NT2/D1 (cell line): ENCODE measurements at regions not wholly inside any gene's neighbourhood (a gene's known extent, or its start where the extent isn't known, plus 50 kb on each side); places are given as distances from the start of the nearest gene placed in this dataset.

Source experiments
- SUZ12 ChIP-seq: IDR thresholded peaks from 2 replicates; pipeline ENCODE4 v1.6.1; 2011; ENCODE audit not compliant: insufficient read length, insufficient read depth; ENCODE audit errors: extremely low read depth
- YY1 ChIP-seq: IDR thresholded peaks from 2 replicates; pipeline ENCODE4 v1.6.1; 2011; ENCODE audit not compliant: insufficient read length, insufficient read depth
- ZNF274 ChIP-seq: IDR thresholded peaks from 2 replicates; pipeline ENCODE4 v1.6.1; 2011; ENCODE audit warnings: mild to moderate bottlenecking, low read depth, low read length

DNA sequence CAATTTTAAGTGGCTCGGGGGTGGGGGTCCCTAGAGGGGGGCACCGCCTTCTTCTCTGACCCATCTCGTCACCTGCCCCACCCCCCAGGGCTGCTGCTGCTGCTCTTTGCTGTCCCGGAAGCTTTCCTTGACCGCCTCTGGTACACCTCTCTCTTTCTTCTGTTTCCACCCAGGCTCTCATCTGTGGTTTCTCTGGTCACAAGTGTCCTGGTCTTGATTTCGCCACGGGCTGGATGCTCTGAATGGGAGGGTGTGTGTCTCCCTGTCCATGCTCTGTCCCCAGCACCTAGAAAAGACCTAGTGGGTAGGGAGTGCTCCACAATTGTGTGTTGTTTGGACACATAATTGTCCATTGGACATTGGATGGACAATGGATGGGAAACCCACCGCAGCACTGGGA lies 134.7 kb upstream of the CIBAR2 start:
- TF ChIP-seq YY1 (no peak), ZNF274 (no peak), SUZ12 (no peak)
